GM23338 (cell line): ENCODE measurements at regions not wholly inside any gene's neighbourhood (a gene's known extent, or its start where the extent isn't known, plus 50 kb on each side); places are given as distances from the start of the nearest gene placed in this dataset.

Experiments
- ATAC-seq: fragments of 200-7000 bp; cut with Tn5 transposase; 3 replicates; pipeline ENCODE4 v1.9.1; 2020
- DNase-seq: peaks from one replicate; pipeline ENCODE4 v3.0.0-alpha.2; 2015; ENCODE audit warnings: low spot score
- H2AFZ ChIP-seq: fragments of 200-600 bp; sonication (generic); 2 replicates; pipeline ENCODE4 v1.8.0; 2016; ENCODE audit warnings: antibody characterized with exemption, mild to moderate bottlenecking, moderate library complexity
- H3F3A ChIP-seq: fragments of 200-600 bp; sonication (generic); replicated peaks from 2 replicates; pipeline ENCODE4 v1.8.0; 2017; ENCODE audit warnings: antibody characterized with exemption, mixed run types, low read depth
- H3K27ac ChIP-seq: fragments of 200-600 bp; sonication (generic); 2 replicates; pipeline ENCODE4 v1.6.1; 2016; ENCODE audit warnings: low read depth
- H3K27me3 ChIP-seq: fragments of 200-600 bp; sonication (generic); 2 replicates; pipeline ENCODE4 v1.8.0; 2016; ENCODE audit warnings: mild to moderate bottlenecking, mixed run types, moderate library complexity; ENCODE audit not compliant: insufficient read depth
- H3K36me3 ChIP-seq: fragments of 200-600 bp; sonication (generic); 2 replicates; pipeline ENCODE4 v1.8.0; 2016; ENCODE audit warnings: mild to moderate bottlenecking; ENCODE audit not compliant: insufficient read depth
- H3K4me1 ChIP-seq: fragments of 200-600 bp; sonication (generic); 2 replicates; pipeline ENCODE4 v1.8.0; 2016; ENCODE audit warnings: mild to moderate bottlenecking, moderate library complexity; ENCODE audit not compliant: insufficient read depth
- H3K4me2 ChIP-seq: fragments of 200-600 bp; sonication (generic); 2 replicates; pipeline ENCODE4 v1.7.1; 2017; ENCODE audit warnings: mixed run types
- H3K4me3 ChIP-seq: fragments of 200-600 bp; sonication (generic); 2 replicates; pipeline ENCODE4 v1.6.1; 2016; ENCODE audit warnings: mixed run types
- H3K79me2 ChIP-seq: fragments of 200-600 bp; sonication (generic); replicated peaks from 2 replicates; pipeline ENCODE4 v1.8.0; 2017; ENCODE audit warnings: mild to moderate bottlenecking; ENCODE audit not compliant: insufficient read depth
- H3K9me2 ChIP-seq: fragments of 200-600 bp; sonication (generic); 2 replicates; pipeline ENCODE4 v1.8.0; 2017; ENCODE audit not compliant: insufficient read depth
- H4K20me1 ChIP-seq: fragments of 200-600 bp; sonication (generic); replicated peaks from 2 replicates; pipeline ENCODE4 v1.8.0; 2017; ENCODE audit warnings: mild to moderate bottlenecking; ENCODE audit not compliant: insufficient read depth
- H3K27ac Mint-ChIP-seq: 2 replicates; pipeline ENCODE4 v1.8.0; 2020; ENCODE audit warnings: inconsistent platforms, mild to moderate bottlenecking, moderate library complexity, mixed read lengths
- H3K27me3 Mint-ChIP-seq: 3 replicates; pipeline ENCODE4 v1.8.0; 2022; ENCODE audit warnings: low read depth, mild to moderate bottlenecking, moderate library complexity, mixed read lengths, inconsistent platforms; ENCODE audit not compliant: insufficient read depth, poor library complexity
- H3K36me3 Mint-ChIP-seq: 3 replicates; pipeline ENCODE4 v1.8.0; 2021; ENCODE audit warnings: low read depth, mild to moderate bottlenecking, inconsistent platforms, moderate library complexity, mixed read lengths
- H3K4me1 Mint-ChIP-seq: 3 replicates; pipeline ENCODE4 v1.8.0; 2020; ENCODE audit warnings: mild to moderate bottlenecking, inconsistent platforms, mixed read lengths
- H3K4me3 Mint-ChIP-seq: 3 replicates; pipeline ENCODE4 v1.8.0; 2021; ENCODE audit warnings: moderate library complexity, mild to moderate bottlenecking, inconsistent platforms, mixed read lengths
- H3K9me3 Mint-ChIP-seq: 3 replicates; pipeline ENCODE4 v1.8.0; 2020; ENCODE audit warnings: moderate library complexity, mild to moderate bottlenecking, inconsistent platforms, mixed read lengths
- CREB1 ChIP-seq: fragments of 250-450 bp; sonication (Bioruptor Pico); IDR thresholded peaks from 2 replicates; pipeline ENCODE4 v1.5.0; 2020; ENCODE audit warnings: low read depth, mild to moderate bottlenecking, moderate library complexity
- EZH2 ChIP-seq: fragments of 200-600 bp; sonication (generic); IDR thresholded peaks from one replicate; pipeline ENCODE4 v1.8.0; 2017; ENCODE audit warnings: antibody characterized with exemption, mild to moderate bottlenecking, low read depth; ENCODE audit not compliant: unreplicated experiment
- EZH2phosphoT487 ChIP-seq: fragments of 200-600 bp; sonication (generic); IDR thresholded peaks from one replicate; pipeline ENCODE4 v1.8.1; 2018; ENCODE audit warnings: antibody characterized with exemption; ENCODE audit not compliant: unreplicated experiment
- JUNB ChIP-seq: IDR thresholded peaks from one replicate; pipeline ENCODE4 v1.6.1; 2016; ENCODE audit warnings: antibody characterized with exemption; ENCODE audit not compliant: unreplicated experiment
- NANOG ChIP-seq: IDR thresholded peaks from 2 replicates; pipeline ENCODE4 v1.6.1; 2016; ENCODE audit warnings: antibody characterized with exemption, borderline replicate concordance
- POLR2AphosphoS5 ChIP-seq: IDR thresholded peaks from 2 replicates; pipeline ENCODE4 v1.6.1; 2016; ENCODE audit warnings: antibody characterized with exemption, low read depth
- STAT1 ChIP-seq: IDR thresholded peaks from one replicate; pipeline ENCODE4 v1.6.1; 2016; ENCODE audit warnings: antibody characterized with exemption; ENCODE audit not compliant: unreplicated experiment
- ZNF114 ChIP-seq: fragments of 250-450 bp; sonication (Bioruptor Pico); IDR thresholded peaks from 2 replicates; pipeline ENCODE4 v1.5.0; 2020; ENCODE audit warnings: mild to moderate bottlenecking, moderate library complexity
- ZNF331 ChIP-seq: fragments of 250-450 bp; sonication (Bioruptor Pico); IDR thresholded peaks from 2 replicates; pipeline ENCODE4 v1.5.0; 2020; ENCODE audit warnings: low read depth, mild to moderate bottlenecking, moderate library complexity
- TF ChIP-seq, protein P1 (sequence below), 2 experiments: fragments of 200-600 bp in 1 of 2; sonication (generic) in 1 of 2; conservative IDR thresholded peaks; 2 replicates each; pipeline versions ENCODE4 v1.5.1 to v1.6.1; 2016 to 2017; ENCODE audit warnings: antibody characterized with exemption in 2 of 2, low read depth in 2 of 2, mild to moderate bottlenecking in 2 of 2, moderate library complexity in 1 of 2
- TF ChIP-seq, protein P2 (sequence below): fragments of 250-450 bp; sonication (Bioruptor Pico); IDR thresholded peaks from 2 replicates; pipeline ENCODE4 v1.5.0; 2020; ENCODE audit warnings: mild to moderate bottlenecking, moderate library complexity
- TF ChIP-seq, protein P3 (sequence below): IDR thresholded peaks from one replicate; pipeline ENCODE4 v1.6.1; 2018; ENCODE audit warnings: antibody characterized with exemption; ENCODE audit not compliant: unreplicated experiment
- TF ChIP-seq, protein P4 (sequence below): IDR thresholded peaks from 2 replicates; pipeline ENCODE4 v1.6.1; 2016; ENCODE audit warnings: antibody characterized with exemption

DNA sequence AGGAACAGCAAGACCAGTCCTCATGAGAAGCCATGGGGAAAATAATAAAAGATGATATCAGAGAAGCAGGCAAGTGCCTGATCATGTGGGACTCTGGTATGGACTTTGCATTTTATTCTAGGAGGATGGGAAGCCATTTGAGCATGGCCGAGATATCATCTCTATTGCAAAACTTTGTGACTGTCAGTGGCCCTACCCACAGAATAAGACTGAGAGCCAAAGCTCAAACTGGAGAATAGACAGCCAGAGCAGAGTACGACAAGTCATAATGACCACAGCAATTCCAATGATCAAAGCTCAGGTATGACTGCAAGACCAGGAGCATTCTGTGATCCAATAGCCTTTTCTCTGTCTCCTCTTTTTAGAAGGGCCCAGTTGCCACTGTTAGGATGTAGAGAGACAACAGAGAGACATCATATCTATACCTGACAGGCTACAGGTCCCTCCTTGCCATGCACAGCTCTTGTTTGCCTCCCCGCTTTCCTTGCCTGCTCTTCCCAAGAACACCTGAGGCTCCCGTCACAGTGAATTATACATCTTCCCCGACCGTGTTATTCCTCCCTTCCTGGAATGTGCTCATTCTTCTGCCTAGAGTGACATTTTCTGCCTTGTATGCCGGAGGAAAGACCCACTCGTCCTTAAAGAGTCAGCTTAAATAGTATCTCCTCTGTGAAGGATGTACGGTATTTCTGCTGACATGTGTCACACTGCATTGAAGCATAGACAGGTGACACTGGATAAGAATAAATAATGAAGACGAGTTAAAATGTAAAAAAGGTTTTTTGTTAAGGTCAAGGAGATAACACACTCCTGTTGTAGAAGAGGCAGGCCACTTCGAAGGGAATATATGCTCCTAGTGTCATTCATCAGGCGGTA lies 248.7 kb upstream of the MAP3K1 start:
- 0 out of 2 replicates have a peak overlapping the region, but pooled peaks have one; percentile 19 for H2AFZ ChIP-seq
- H3K79me2 ChIP-seq: no peaks in the 10 kb centered on the region
- no peaks in the 10 kb centered on the region for H4K20me1 ChIP-seq
- no peaks in the 10 kb centered on the region for H3K27me3 ChIP-seq
- H3F3A ChIP-seq: no peaks in the 10 kb centered on the region
- H3K27ac ChIP-seq: peak overlapping the region; percentile 37; the same call in 1 of the 2 replicates
- Mint-ChIP-seq H3K27ac (no peak overlapping the region), H3K36me3 (no peaks in the 10 kb centered on the region), H3K4me3 (no peak overlapping the region), H3K4me1 (peaks cover 21% of the 10 kb centered on the region), H3K27me3 (no peaks in the 10 kb centered on the region), H3K9me3 (no peaks in the 10 kb centered on the region)
- no peak for ATAC-seq
- peaks cover 10% of the 10 kb centered on the region for H3K4me1 ChIP-seq
- no peak overlapping the region for H3K4me3 ChIP-seq
- DNase-seq: no peak
- no peak overlapping the region for H3K4me2 ChIP-seq
- no peaks in the 10 kb centered on the region for H3K9me2 ChIP-seq
- TF ChIP-seq JUNB (no peak), POLR2AphosphoS5 (no peak), CREB1 (CRISPR knock-in tag) (no peak), ZNF331 (CRISPR knock-in tag) (no peak), EZH2 (no peak), ZNF114 (CRISPR knock-in tag) (no peak), NANOG (no peak), STAT1 (no peak), EZH2phosphoT487 (no peak)
- TF ChIP-seq, protein P1, sequence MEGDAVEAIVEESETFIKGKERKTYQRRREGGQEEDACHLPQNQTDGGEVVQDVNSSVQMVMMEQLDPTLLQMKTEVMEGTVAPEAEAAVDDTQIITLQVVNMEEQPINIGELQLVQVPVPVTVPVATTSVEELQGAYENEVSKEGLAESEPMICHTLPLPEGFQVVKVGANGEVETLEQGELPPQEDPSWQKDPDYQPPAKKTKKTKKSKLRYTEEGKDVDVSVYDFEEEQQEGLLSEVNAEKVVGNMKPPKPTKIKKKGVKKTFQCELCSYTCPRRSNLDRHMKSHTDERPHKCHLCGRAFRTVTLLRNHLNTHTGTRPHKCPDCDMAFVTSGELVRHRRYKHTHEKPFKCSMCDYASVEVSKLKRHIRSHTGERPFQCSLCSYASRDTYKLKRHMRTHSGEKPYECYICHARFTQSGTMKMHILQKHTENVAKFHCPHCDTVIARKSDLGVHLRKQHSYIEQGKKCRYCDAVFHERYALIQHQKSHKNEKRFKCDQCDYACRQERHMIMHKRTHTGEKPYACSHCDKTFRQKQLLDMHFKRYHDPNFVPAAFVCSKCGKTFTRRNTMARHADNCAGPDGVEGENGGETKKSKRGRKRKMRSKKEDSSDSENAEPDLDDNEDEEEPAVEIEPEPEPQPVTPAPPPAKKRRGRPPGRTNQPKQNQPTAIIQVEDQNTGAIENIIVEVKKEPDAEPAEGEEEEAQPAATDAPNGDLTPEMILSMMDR (conservative IDR thresholded peaks at IDR 0.05; ENCODE audit: low read depth in 2 of 2): no peak
- TF ChIP-seq, protein P2, sequence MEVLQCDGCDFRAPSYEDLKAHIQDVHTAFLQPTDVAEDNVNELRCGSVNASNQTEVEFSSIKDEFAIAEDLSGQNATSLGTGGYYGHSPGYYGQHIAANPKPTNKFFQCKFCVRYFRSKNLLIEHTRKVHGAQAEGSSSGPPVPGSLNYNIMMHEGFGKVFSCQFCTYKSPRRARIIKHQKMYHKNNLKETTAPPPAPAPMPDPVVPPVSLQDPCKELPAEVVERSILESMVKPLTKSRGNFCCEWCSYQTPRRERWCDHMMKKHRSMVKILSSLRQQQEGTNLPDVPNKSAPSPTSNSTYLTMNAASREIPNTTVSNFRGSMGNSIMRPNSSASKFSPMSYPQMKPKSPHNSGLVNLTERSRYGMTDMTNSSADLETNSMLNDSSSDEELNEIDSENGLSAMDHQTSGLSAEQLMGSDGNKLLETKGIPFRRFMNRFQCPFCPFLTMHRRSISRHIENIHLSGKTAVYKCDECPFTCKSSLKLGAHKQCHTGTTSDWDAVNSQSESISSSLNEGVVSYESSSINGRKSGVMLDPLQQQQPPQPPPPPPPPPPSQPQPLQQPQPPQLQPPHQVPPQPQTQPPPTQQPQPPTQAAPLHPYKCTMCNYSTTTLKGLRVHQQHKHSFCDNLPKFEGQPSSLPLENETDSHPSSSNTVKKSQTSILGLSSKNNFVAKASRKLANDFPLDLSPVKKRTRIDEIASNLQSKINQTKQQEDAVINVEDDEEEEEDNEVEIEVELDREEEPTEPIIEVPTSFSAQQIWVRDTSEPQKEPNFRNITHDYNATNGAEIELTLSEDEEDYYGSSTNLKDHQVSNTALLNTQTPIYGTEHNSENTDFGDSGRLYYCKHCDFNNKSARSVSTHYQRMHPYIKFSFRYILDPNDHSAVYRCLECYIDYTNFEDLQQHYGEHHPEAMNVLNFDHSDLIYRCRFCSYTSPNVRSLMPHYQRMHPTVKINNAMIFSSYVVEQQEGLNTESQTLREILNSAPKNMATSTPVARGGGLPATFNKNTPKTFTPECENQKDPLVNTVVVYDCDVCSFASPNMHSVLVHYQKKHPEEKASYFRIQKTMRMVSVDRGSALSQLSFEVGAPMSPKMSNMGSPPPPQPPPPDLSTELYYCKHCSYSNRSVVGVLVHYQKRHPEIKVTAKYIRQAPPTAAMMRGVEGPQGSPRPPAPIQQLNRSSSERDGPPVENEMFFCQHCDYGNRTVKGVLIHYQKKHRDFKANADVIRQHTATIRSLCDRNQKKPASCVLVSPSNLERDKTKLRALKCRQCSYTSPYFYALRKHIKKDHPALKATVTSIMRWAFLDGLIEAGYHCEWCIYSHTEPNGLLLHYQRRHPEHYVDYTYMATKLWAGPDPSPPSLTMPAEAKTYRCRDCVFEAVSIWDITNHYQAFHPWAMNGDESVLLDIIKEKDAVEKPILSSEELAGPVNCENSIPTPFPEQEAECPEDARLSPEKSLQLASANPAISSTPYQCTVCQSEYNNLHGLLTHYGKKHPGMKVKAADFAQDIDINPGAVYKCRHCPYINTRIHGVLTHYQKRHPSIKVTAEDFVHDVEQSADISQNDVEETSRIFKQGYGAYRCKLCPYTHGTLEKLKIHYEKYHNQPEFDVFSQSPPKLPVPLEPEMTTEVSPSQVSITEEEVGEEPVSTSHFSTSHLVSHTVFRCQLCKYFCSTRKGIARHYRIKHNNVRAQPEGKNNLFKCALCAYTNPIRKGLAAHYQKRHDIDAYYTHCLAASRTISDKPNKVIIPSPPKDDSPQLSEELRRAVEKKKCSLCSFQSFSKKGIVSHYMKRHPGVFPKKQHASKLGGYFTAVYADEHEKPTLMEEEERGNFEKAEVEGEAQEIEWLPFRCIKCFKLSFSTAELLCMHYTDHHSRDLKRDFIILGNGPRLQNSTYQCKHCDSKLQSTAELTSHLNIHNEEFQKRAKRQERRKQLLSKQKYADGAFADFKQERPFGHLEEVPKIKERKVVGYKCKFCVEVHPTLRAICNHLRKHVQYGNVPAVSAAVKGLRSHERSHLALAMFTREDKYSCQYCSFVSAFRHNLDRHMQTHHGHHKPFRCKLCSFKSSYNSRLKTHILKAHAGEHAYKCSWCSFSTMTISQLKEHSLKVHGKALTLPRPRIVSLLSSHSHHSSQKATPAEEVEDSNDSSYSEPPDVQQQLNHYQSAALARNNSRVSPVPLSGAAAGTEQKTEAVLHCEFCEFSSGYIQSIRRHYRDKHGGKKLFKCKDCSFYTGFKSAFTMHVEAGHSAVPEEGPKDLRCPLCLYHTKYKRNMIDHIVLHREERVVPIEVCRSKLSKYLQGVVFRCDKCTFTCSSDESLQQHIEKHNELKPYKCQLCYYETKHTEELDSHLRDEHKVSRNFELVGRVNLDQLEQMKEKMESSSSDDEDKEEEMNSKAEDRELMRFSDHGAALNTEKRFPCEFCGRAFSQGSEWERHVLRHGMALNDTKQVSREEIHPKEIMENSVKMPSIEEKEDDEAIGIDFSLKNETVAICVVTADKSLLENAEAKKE (CRISPR knock-in tag): no peak
- TF ChIP-seq, protein P3, sequence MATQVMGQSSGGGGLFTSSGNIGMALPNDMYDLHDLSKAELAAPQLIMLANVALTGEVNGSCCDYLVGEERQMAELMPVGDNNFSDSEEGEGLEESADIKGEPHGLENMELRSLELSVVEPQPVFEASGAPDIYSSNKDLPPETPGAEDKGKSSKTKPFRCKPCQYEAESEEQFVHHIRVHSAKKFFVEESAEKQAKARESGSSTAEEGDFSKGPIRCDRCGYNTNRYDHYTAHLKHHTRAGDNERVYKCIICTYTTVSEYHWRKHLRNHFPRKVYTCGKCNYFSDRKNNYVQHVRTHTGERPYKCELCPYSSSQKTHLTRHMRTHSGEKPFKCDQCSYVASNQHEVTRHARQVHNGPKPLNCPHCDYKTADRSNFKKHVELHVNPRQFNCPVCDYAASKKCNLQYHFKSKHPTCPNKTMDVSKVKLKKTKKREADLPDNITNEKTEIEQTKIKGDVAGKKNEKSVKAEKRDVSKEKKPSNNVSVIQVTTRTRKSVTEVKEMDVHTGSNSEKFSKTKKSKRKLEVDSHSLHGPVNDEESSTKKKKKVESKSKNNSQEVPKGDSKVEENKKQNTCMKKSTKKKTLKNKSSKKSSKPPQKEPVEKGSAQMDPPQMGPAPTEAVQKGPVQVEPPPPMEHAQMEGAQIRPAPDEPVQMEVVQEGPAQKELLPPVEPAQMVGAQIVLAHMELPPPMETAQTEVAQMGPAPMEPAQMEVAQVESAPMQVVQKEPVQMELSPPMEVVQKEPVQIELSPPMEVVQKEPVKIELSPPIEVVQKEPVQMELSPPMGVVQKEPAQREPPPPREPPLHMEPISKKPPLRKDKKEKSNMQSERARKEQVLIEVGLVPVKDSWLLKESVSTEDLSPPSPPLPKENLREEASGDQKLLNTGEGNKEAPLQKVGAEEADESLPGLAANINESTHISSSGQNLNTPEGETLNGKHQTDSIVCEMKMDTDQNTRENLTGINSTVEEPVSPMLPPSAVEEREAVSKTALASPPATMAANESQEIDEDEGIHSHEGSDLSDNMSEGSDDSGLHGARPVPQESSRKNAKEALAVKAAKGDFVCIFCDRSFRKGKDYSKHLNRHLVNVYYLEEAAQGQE: no peak
- TF ChIP-seq, protein P4, sequence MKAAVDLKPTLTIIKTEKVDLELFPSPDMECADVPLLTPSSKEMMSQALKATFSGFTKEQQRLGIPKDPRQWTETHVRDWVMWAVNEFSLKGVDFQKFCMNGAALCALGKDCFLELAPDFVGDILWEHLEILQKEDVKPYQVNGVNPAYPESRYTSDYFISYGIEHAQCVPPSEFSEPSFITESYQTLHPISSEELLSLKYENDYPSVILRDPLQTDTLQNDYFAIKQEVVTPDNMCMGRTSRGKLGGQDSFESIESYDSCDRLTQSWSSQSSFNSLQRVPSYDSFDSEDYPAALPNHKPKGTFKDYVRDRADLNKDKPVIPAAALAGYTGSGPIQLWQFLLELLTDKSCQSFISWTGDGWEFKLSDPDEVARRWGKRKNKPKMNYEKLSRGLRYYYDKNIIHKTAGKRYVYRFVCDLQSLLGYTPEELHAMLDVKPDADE: no peak
- H3K36me3 ChIP-seq: no peaks in the 10 kb centered on the region
